ENCODE measurements at regions not wholly inside any gene's neighbourhood (a gene's known extent, or its start where the extent isn't known, plus 50 kb on each side); places are given as distances from the start of the nearest gene placed in this dataset.
"Not testable (repeated sequence)": the region's sequence is repeated elsewhere in the genome, so short reads cannot be mapped to it uniquely, and the experiment has no call there.

DNA sequence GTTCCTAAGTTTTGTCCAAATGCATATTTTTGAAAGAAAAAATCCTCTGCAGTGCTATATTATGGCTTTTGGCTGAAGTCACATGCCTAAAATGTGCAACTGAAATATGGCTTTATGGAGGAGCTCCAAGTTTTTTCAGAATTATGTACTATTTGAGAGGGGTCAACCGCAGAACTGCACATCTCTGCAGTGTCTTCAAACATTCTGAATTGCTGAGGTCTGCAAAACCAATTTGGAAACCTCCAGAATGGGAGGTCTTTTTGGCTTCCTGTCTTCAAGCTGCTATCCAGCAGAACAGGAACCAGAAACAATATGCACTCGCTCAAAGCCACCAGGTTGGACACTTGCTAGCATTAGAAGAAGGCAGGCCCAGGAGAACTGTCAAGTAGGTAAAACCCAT is 376.0 kb upstream of the PAPPA start:
- no peaks in the 10 kb centered on the region for H3K36me3 Mint-ChIP-seq
- no peaks in the 10 kb centered on the region for H3K4me1 Mint-ChIP-seq
- no peaks in the 10 kb centered on the region for H3K27me3 Mint-ChIP-seq
- ATAC-seq (ENCODE audit: low read depth), result no peak
- no peak for DNase-seq
- POLR2A ChIA-PET, result no interaction called here
- H3K4me3 Mint-ChIP-seq, result no peak overlapping the region
- H3K9me3 Mint-ChIP-seq, result peaks cover 2% of the 10 kb centered on the region
- H3K27ac Mint-ChIP-seq, result no peak overlapping the region

DNA sequence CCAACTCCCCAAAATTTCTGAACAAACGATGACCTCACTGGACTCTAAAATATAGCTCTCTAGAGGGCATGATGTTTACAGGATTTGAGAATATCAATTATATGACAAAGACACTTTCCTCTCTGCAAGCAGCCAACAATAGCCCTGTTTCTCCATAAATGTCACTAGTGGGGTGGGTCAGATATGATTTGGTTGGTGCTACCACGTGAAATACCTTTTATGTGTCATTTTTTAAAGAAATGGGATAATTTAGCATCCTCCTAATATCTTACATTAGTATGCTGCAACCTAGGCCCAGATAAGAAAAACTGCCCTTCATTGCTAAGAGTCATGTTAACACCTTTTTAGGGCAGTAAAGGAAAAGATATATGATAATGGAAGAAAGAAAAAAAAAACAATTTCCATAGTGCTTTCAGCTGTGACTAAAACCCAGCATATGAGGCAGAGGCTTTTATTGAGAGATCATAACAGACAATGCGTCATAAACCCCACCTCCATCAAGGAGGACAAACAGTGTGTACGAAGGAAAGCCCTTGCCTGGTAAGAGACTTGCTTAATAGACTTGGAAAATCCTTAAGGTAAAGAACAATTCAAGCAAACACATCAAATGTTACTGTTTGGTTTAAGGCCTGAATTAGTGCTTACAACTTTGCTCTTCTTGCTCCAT is 372.4 kb upstream of the PAPPA start:
- Mint-ChIP-seq H3K27me3 (no peaks in the 10 kb centered on the region), H3K4me1 (no peaks in the 10 kb centered on the region), H3K9me3 (peaks cover 3% of the 10 kb centered on the region), H3K27ac (no peak overlapping the region), H3K36me3 (no peaks in the 10 kb centered on the region), H3K4me3 (no peak overlapping the region)
- no peak for DNase-seq
- ATAC-seq (ENCODE audit: low read depth), result no peak
- POLR2A ChIA-PET, result no interaction called here

DNA sequence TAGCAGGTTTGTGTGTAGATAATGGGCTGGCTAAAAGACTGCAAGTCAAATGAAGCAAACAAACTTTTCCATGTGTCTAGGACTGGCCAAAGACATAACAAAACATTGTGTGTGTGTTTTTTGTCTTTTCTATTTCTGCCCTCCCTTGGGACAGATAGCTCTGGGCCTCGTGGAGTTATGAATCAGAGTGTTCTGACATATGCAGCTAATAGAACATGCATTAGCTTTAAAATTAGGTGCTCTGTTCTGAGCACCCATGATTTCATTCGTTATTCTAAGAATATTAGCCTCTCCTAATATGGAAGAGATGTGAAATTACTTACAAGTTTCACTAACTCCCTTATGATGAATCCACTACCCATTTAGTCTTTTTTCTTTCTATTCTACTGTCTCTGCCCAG is 367.3 kb upstream of the PAPPA start:
- H3K4me1 Mint-ChIP-seq, result no peaks in the 10 kb centered on the region
- H3K27ac Mint-ChIP-seq, result no peak overlapping the region
- no peaks in the 10 kb centered on the region for H3K36me3 Mint-ChIP-seq
- no peak overlapping the region for H3K4me3 Mint-ChIP-seq
- ATAC-seq (ENCODE audit: low read depth) (no peak), DNase-seq (no peak)
- H3K9me3 Mint-ChIP-seq, result peaks cover 3% of the 10 kb centered on the region
- POLR2A ChIA-PET, result no interaction called here
- no peaks in the 10 kb centered on the region for H3K27me3 Mint-ChIP-seq

DNA sequence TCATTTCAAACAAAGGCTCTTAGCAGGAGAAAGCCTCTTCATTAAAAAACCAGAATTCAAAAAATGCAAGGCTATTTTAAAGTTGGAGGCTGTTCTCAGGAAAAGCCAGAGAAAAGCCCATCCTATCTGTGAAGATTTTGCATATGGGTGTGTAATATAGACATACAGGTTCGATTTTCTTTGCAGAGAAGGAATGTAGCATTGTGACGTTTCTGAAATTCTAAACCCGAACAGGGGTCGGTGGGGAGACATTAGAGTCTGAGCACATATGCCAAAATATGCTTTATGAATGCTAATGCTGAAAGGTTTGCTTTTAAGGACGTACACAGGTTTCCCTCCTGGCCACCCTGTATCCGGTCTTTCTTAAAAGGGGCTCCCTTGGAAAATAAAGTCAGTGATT is 363.1 kb upstream of the PAPPA start:
- Mint-ChIP-seq H3K4me3 (no peak overlapping the region), H3K9me3 (peaks cover 1% of the 10 kb centered on the region), H3K27ac (no peak overlapping the region), H3K27me3 (peaks cover 2% of the 10 kb centered on the region), H3K4me1 (no peaks in the 10 kb centered on the region), H3K36me3 (no peaks in the 10 kb centered on the region)
- DNase-seq (no peak), ATAC-seq (ENCODE audit: low read depth) (no peak)
- POLR2A ChIA-PET, result no interaction called here

DNA sequence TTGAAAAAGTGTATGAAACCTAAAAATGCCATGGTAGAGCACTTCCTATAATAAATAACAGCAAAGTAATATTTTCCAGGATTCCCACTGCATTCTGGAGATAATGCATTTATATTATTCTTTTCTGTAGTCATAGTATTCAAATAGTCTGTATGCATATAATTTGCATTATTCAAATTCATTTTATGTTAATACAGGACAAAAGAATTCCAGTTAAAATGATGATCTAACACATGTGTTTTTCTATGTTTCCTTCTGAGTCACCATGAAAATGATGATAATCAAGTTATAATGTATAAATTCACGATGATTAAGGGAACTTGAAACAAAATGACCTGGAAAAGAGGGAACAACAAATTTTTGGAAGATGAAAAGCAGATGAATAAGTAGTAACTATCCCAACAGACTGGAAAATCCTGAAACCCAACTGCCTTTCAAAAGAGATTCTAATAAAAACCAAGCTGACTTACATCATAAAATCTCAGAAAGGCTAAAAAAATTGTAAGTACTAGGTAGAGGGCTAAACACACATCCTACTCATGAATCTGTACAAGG is 358.6 kb upstream of the PAPPA start:
- no peak for ATAC-seq (ENCODE audit: low read depth)
- Mint-ChIP-seq H3K4me3 (no peak overlapping the region), H3K36me3 (no peaks in the 10 kb centered on the region), H3K9me3 (peaks cover 1% of the 10 kb centered on the region), H3K27me3 (peaks cover 2% of the 10 kb centered on the region), H3K27ac (no peak overlapping the region), H3K4me1 (no peaks in the 10 kb centered on the region)
- POLR2A ChIA-PET, result no interaction called here
- DNase-seq, result no peak

DNA sequence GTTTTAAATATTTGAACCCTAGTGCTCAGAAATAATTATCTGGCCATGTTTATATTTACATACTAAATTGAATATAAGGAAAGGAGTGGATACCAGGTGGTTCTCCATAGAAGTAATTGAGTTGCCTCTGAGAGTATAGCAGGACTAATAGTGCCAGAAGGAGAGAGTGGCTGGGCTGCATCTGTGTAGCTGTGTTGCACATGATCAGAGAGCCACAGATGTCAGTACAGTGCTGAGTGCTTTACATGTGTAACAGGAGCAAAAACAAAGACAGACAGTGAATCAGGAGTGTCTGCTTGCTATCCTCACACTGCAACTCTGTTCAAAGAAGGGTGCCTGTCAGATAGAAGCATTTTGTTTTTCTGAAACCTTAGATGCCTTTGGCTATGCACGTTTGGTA is 353.9 kb upstream of the PAPPA start:
- Mint-ChIP-seq H3K27ac (no peak overlapping the region), H3K9me3 (peaks cover 1% of the 10 kb centered on the region), H3K4me3 (no peak overlapping the region), H3K4me1 (no peaks in the 10 kb centered on the region), H3K36me3 (no peaks in the 10 kb centered on the region), H3K27me3 (peaks cover under 1% of the 10 kb centered on the region)
- POLR2A ChIA-PET, result no interaction called here
- DNase-seq (no peak), ATAC-seq (ENCODE audit: low read depth) (no peak)

DNA sequence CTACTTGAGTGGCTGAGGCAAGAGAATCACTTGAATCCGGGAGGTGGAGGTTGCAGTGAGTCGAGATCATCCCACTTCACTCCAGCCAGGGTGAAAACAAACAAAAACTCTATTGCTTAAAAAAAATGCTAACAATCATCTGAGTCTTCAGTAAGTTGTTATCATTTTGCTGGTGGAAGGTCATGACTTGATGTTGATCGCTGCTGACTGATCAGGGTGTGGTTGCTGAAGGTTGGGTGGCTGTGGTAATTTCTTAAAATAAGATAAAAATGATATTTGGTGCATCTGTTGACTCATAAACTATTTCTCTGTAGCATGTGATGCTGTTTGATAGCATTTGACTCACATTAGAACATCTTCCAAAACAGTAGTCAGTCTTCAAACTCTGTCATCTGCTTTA is 349.4 kb upstream of the PAPPA start:
- Mint-ChIP-seq H3K36me3 (no peaks in the 10 kb centered on the region), H3K9me3 (peaks cover 1% of the 10 kb centered on the region), H3K4me3 (no peak overlapping the region), H3K27ac (no peak overlapping the region), H3K27me3 (no peaks in the 10 kb centered on the region), H3K4me1 (no peaks in the 10 kb centered on the region)
- ATAC-seq (ENCODE audit: low read depth), result no peak
- POLR2A ChIA-PET, result no interaction called here
- DNase-seq, result no peak

DNA sequence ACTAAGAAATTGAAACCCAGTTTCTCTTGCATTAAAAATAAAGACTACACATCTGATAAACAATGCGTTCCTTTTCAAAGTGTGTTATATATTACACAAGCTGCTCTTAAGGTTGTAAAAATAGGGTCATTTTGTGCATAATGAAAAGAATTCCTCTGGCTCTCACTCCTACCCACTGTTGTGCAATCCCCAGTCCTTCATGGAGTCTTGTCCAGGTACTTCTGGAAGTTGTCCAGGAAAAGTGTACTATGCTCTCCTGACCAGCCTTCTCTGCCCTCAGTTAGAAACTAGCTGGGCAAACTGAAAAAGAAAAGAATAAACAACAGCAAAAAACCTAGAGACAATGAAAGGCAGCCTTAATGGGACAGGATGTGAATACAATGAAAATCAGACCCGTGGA is 345.5 kb upstream of the PAPPA start:
- Mint-ChIP-seq H3K4me1 (no peaks in the 10 kb centered on the region), H3K4me3 (no peak overlapping the region), H3K36me3 (no peaks in the 10 kb centered on the region), H3K27ac (no peak overlapping the region), H3K9me3 (peaks cover 2% of the 10 kb centered on the region), H3K27me3 (no peaks in the 10 kb centered on the region)
- ATAC-seq (ENCODE audit: low read depth), result no peak
- no peak for DNase-seq
- POLR2A ChIA-PET, result no interaction called here

DNA sequence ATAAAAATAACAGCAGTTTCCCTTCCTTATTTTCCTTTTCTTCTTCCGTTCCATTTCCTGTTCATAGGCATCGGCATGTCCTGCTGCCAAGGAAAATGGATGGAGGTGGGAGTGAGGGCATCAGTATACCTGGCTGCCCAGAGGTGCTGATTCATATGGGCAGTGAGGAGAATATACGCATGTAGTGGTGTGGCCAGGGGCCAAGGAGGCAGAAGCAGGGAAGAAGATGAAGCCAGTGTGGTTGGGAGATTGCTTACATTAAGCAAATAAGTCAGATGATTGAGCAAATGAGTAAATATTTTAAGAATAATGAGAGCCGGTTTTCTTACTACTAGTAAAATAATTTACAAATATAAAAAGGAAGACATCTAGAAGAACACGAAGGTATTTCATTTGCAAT is 344.9 kb upstream of the PAPPA start:
- Mint-ChIP-seq H3K27me3 (no peaks in the 10 kb centered on the region), H3K4me3 (no peak overlapping the region), H3K36me3 (no peaks in the 10 kb centered on the region), H3K9me3 (peaks cover 2% of the 10 kb centered on the region), H3K4me1 (no peaks in the 10 kb centered on the region), H3K27ac (no peak overlapping the region)
- no peak for DNase-seq
- POLR2A ChIA-PET, result interaction anchor here (0.5 kb wide), 1 partner anchor 1384 kb away, joined by 4 read pairs; no protein-coding TSS in a partner anchor
- no peak for ATAC-seq (ENCODE audit: low read depth)

DNA sequence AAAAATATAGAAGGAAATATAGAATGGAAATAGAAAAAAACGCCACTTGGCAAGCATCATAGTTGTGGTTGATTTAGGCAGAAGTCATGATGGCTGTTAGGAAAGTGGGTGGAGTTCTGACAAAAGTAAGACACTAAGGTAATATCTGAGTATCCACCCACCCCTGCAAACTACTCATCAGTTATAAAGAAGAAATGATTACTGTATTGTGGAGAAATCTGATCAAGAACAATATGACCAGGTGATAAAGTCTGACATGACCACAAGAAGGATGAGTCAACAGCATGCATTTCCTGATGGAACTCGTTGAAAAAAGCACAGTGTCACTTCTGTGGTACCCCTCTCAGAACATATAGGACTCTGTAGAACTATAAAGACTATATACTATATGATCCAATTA is 343.4 kb upstream of the PAPPA start:
- POLR2A ChIA-PET, result no interaction called here
- Mint-ChIP-seq H3K27ac (no peak overlapping the region), H3K36me3 (no peaks in the 10 kb centered on the region), H3K4me1 (no peaks in the 10 kb centered on the region), H3K9me3 (peaks cover 4% of the 10 kb centered on the region), H3K27me3 (no peaks in the 10 kb centered on the region), H3K4me3 (no peak overlapping the region)
- DNase-seq, result no peak
- no peak for ATAC-seq (ENCODE audit: low read depth)

DNA sequence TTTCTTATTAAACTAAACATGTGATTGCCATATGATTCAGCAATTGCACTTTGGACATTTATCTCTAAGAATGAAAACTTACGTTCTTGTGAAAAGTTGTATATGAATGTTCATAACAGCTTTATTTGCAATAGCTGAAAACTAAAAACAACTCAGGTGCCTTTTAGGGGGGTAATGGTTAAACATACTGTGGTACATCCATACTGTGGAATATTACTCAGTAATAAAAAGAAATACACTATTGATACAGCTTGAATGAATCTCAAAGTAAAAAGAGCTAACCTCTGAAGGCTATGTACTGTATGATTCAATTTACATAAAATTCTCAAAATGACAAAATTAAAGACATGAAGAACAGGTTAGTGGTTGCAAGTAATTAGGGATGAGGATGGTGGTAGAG is 339.5 kb upstream of the PAPPA start:
- H3K9me3 Mint-ChIP-seq, result peaks cover 6% of the 10 kb centered on the region
- H3K4me1 Mint-ChIP-seq, result no peaks in the 10 kb centered on the region

DNA sequence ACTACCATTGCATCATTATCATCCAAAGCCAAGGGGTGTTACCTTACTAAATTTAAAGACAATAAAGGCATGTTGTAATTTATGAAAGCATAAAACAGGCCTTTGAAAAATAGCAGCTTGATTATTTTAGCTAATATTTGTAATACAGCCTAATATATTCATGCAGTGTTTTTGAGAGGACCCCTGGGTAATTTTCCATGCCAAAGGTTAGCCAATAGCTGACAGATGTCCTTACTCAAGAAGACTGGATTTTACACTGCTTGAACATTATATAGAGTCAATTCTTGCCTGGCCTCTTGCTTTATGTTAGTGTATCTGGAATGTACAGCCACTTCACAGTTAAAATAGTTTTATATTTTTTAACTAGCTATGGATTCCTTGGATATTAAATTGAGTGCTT is 337.8 kb upstream of the PAPPA start:
- H3K36me3 Mint-ChIP-seq, result no peaks in the 10 kb centered on the region
- H3K27me3 Mint-ChIP-seq, result no peaks in the 10 kb centered on the region
- DNase-seq (no peak), ATAC-seq (ENCODE audit: low read depth) (no peak)
- peaks cover 6% of the 10 kb centered on the region for H3K9me3 Mint-ChIP-seq
- H3K4me1 Mint-ChIP-seq, result no peaks in the 10 kb centered on the region
- H3K4me3 Mint-ChIP-seq, result no peak overlapping the region
- H3K27ac Mint-ChIP-seq, result no peak overlapping the region
- POLR2A ChIA-PET, result no interaction called here

More for the DNA sequence above, 339.5 kb upstream of the PAPPA start:
- no peak overlapping the region for H3K4me3 Mint-ChIP-seq
- H3K27me3 Mint-ChIP-seq, result no peaks in the 10 kb centered on the region
- no peak overlapping the region for H3K27ac Mint-ChIP-seq
- ATAC-seq (ENCODE audit: low read depth) (no peak), DNase-seq (no peak)
- H3K36me3 Mint-ChIP-seq, result no peaks in the 10 kb centered on the region
- POLR2A ChIA-PET, result no interaction called here

DNA sequence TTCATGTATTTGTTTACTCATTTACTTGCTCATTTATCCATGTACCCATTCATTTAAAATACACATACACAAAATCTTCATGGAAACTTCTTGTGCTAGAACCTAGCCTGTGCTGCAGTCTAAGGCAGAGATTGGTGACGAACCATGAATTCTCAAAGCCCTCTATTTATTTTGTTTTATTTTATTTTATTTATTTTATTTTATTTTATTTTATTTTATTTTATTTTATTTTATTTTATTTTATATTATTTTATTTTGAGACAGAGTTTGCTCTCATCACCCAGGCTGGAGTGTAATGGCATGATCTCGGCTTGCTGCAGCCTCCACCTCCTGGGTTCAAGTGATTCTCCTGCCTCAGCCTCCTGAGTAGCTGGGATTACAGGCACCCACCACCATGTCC is 334.9 kb upstream of the PAPPA start:
- H3K9me3 Mint-ChIP-seq; POLR2A ChIA-PET; H3K4me3 Mint-ChIP-seq; DNase-seq; H3K36me3 Mint-ChIP-seq; ATAC-seq (ENCODE audit: low read depth); H3K27ac Mint-ChIP-seq; H3K4me1 Mint-ChIP-seq; H3K27me3 Mint-ChIP-seq: not testable (repeated sequence)

DNA sequence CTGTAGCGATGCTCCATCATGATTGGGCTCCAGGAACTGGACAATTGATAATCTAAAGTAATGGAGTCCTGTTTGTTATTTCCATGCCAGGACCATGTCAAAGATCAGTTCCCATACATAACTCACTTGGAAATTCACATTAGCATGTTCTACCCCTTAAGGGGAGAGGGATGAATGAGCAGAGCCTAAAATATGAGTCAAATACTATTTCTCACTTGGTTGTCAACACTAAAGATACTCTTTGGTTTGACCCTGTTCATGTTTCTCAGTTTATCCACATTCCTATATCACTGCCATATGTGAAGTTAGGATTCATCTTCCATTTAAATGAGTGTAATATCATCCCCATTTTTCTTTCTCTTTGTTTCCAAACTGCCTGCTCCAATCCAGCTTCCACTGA is 321.6 kb upstream of the PAPPA start:
- H3K27ac Mint-ChIP-seq, result no peak overlapping the region
- POLR2A ChIA-PET, result no interaction called here
- H3K36me3 Mint-ChIP-seq, result no peaks in the 10 kb centered on the region
- no peaks in the 10 kb centered on the region for H3K9me3 Mint-ChIP-seq
- no peak for ATAC-seq (ENCODE audit: low read depth)
- H3K27me3 Mint-ChIP-seq, result no peaks in the 10 kb centered on the region
- no peaks in the 10 kb centered on the region for H3K4me1 Mint-ChIP-seq
- DNase-seq, result no peak
- H3K4me3 Mint-ChIP-seq, result no peak overlapping the region

DNA sequence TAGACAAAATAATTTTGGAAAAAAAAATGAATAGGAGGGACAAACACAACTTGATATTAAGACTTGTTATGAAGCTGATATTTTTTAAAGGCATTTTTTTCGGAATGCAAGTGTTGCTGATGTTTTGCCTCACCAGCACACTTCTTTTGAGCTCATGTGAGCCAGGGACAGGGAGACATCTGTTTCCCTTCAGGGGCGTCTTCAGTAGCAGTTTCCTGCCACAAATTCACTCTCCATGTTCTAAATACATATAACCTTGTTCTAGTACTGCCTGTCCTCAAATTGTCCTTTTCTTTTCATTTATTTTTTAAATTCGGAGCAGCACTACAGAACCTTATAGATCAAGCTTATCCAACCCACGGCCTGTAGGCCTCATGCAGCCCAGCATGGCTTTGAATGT is 316.0 kb upstream of the PAPPA start:
- no peak for ATAC-seq (ENCODE audit: low read depth)
- no peak for DNase-seq
- POLR2A ChIA-PET, result no interaction called here
- H3K9me3 Mint-ChIP-seq, result peaks cover 5% of the 10 kb centered on the region
- no peaks in the 10 kb centered on the region for H3K27me3 Mint-ChIP-seq
- H3K4me1 Mint-ChIP-seq, result no peaks in the 10 kb centered on the region
- H3K4me3 Mint-ChIP-seq, result no peak overlapping the region
- H3K27ac Mint-ChIP-seq, result no peak overlapping the region
- no peaks in the 10 kb centered on the region for H3K36me3 Mint-ChIP-seq
